SU-DHL-6 (cell line): ENCODE measurements at regions not wholly inside any gene's neighbourhood (a gene's known extent, or its start where the extent isn't known, plus 50 kb on each side); places are given as distances from the start of the nearest gene placed in this dataset.
"Not testable (repeated sequence)": the region's sequence is repeated elsewhere in the genome, so short reads cannot be mapped to it uniquely, and the experiment has no call there.

Experiments
- H2AFZ ChIP-seq: fragments of 200-600 bp; sonication (generic); 2 replicates; pipeline ENCODE4 v1.6.1; 2014; ENCODE audit warnings: low read depth, mild to moderate bottlenecking, moderate library complexity, mixed read lengths, antibody characterized with exemption, low read length; ENCODE audit not compliant: severe bottlenecking
- H3F3A ChIP-seq: fragments of 200-600 bp; shearing (Covaris generic); 2 replicates; pipeline ENCODE4 v1.6.0; 2016; ENCODE audit warnings: antibody characterized with exemption, mild to moderate bottlenecking; ENCODE audit not compliant: insufficient read depth
- H3K27ac ChIP-seq: fragments of 200-600 bp; sonication (generic); 2 replicates; pipeline ENCODE4 v1.5.1; 2016; ENCODE audit warnings: low read depth, mild to moderate bottlenecking, low read length, moderate library complexity, mixed read lengths
- H3K27me3 ChIP-seq: fragments of 200-600 bp; sonication (generic), shearing (Covaris generic); 2 replicates; pipeline ENCODE4 v1.6.0; 2014; ENCODE audit warnings: mild to moderate bottlenecking, low read length
- H3K36me3 ChIP-seq: fragments of 200-600 bp; sonication (generic); 2 replicates; pipeline ENCODE4 v1.6.1; 2014; ENCODE audit warnings: mild to moderate bottlenecking, low read length, mixed read lengths
- H3K4me2 ChIP-seq: fragments of 300-600, 200-600 bp; shearing (Covaris generic), sonication (generic); 2 replicates; pipeline ENCODE4 v1.6.0; 2014; ENCODE audit warnings: low read length, low read depth, mild to moderate bottlenecking; ENCODE audit not compliant: poor library complexity, severe bottlenecking
- H3K4me3 ChIP-seq: fragments of 200-600 bp; sonication (generic); 2 replicates; pipeline ENCODE4 v1.5.1; 2014; ENCODE audit warnings: antibody characterized with exemption, low read length, mild to moderate bottlenecking, mixed read lengths; ENCODE audit not compliant: insufficient read depth, poor library complexity, severe bottlenecking
- H3K79me2 ChIP-seq: fragments of 200-600 bp; sonication (generic); 2 replicates; pipeline ENCODE4 v1.6.1; 2014; ENCODE audit warnings: mild to moderate bottlenecking, low read length, moderate library complexity; ENCODE audit not compliant: insufficient read depth
- H3K9ac ChIP-seq: fragments of 200-600 bp; sonication (generic); 2 replicates; pipeline ENCODE4 v1.7.0; 2014; ENCODE audit warnings: mild to moderate bottlenecking, low read length
- H3K9me2 ChIP-seq: fragments of 200-600 bp; sonication (generic); replicated peaks from 2 replicates; pipeline ENCODE4 v1.6.1; 2014; ENCODE audit warnings: low read length; ENCODE audit not compliant: insufficient read depth
- H3K9me3 ChIP-seq: fragments of 200-600 bp; sonication (generic); 2 replicates; pipeline ENCODE4 v1.6.1; 2014; ENCODE audit warnings: low read length, mixed read lengths; ENCODE audit not compliant: insufficient read depth
- H4K20me1 ChIP-seq: fragments of 200-600 bp; sonication (generic); 2 replicates; pipeline ENCODE4 v1.6.1; 2014; ENCODE audit warnings: low read depth, mild to moderate bottlenecking, antibody characterized with exemption, low read length, moderate library complexity, mixed read lengths
- CTCF ChIP-seq: fragments of 200-600 bp; sonication (generic); IDR thresholded peaks from one replicate; pipeline ENCODE4 v1.5.1; 2017; ENCODE audit warnings: antibody characterized with exemption, mild to moderate bottlenecking, low read length, moderate library complexity; ENCODE audit not compliant: insufficient read depth, poor library complexity, severe bottlenecking
- EZH2phosphoT487 ChIP-seq: fragments of 200-600 bp; sonication (generic), shearing (Covaris generic); conservative IDR thresholded peaks from 2 replicates; pipeline ENCODE4 v1.6.1; 2018; ENCODE audit warnings: mild to moderate bottlenecking, antibody characterized with exemption, low read length, moderate library complexity, mixed read lengths

GRCh38 chr2:67585400-67585799 lies 188.3 kb downstream of the ETAA1 start:
- H3K27ac ChIP-seq: no peak overlapping the region
- no peak overlapping the region for H3K4me3 ChIP-seq
- H3K9ac ChIP-seq: no peak overlapping the region
- H3K9me2 ChIP-seq: no peaks in the 10 kb centered on the region
- H3K36me3 ChIP-seq: no peaks in the 10 kb centered on the region
- no peaks in the 10 kb centered on the region for H3K79me2 ChIP-seq
- no peaks in the 10 kb centered on the region; the same call in 1 of the 2 replicates for H3K9me3 ChIP-seq
- no peak overlapping the region for H2AFZ ChIP-seq
- H3K4me2 ChIP-seq: no peak overlapping the region
- H3F3A ChIP-seq: no peaks in the 10 kb centered on the region
- TF ChIP-seq EZH2phosphoT487: no peak
- no peak for TF ChIP-seq CTCF
- H3K27me3 ChIP-seq: no peaks in the 10 kb centered on the region
- H4K20me1 ChIP-seq: no peaks in the 10 kb centered on the region

GRCh38 chr2:67589121-67589520 lies 192.0 kb downstream of the ETAA1 start:
- not testable (repeated sequence) for H3K9me2 ChIP-seq, H3K4me3 ChIP-seq, H3K9ac ChIP-seq, H3K27me3 ChIP-seq, H3K79me2 ChIP-seq, H3K36me3 ChIP-seq, H4K20me1 ChIP-seq, H3K9me3 ChIP-seq, H3K27ac ChIP-seq, H3K4me2 ChIP-seq, H3F3A ChIP-seq, H2AFZ ChIP-seq

- not testable (repeated sequence) for H3K9ac ChIP-seq, H3F3A ChIP-seq, H4K20me1 ChIP-seq, H3K9me3 ChIP-seq, H3K9me2 ChIP-seq, H3K4me3 ChIP-seq, H3K4me2 ChIP-seq, H2AFZ ChIP-seq, H3K36me3 ChIP-seq, H3K27ac ChIP-seq, H3K79me2 ChIP-seq, H3K27me3 ChIP-seq
Measured at GRCh38 chr2:67594522-67594921, 197.4 kb downstream of the ETAA1 start.

GRCh38 chr2:67596871-67597270 lies 199.7 kb downstream of the ETAA1 start:
- H3K4me3 ChIP-seq: no peak overlapping the region
- no peak overlapping the region for H2AFZ ChIP-seq
- H3K9ac ChIP-seq: no peak overlapping the region
- no peaks in the 10 kb centered on the region for H3K79me2 ChIP-seq
- H3K36me3 ChIP-seq: no peaks in the 10 kb centered on the region
- no peak for TF ChIP-seq CTCF
- TF ChIP-seq EZH2phosphoT487: no peak
- H4K20me1 ChIP-seq: no peaks in the 10 kb centered on the region
- no peaks in the 10 kb centered on the region for H3K9me2 ChIP-seq
- H3K27ac ChIP-seq: no peak overlapping the region
- no peaks in the 10 kb centered on the region for H3K27me3 ChIP-seq
- no peaks in the 10 kb centered on the region for H3K9me3 ChIP-seq
- H3F3A ChIP-seq: no peaks in the 10 kb centered on the region
- H3K4me2 ChIP-seq: no peak overlapping the region
